ENCODE measurements at regions not wholly inside any gene's neighbourhood (a gene's known extent, or its start where the extent isn't known, plus 50 kb on each side); places are given as distances from the start of the nearest gene placed in this dataset.

GRCh38 chr2:118167026-118167425 lies 78.8 kb downstream of the INSIG2 start:
- H3K27me3 ChIP-seq (replicated peaks; ENCODE audit: control insufficient read depth, insufficient read depth, low read length): no peaks in the 10 kb centered on the region; the same call in 1 of the 2 replicates
- H3K4me3 ChIP-seq (replicated peaks; ENCODE audit: low read depth, low read length): no peak overlapping the region
- no peak for DNase-seq (ENCODE audit: extremely low read depth, insufficient read length)
- H3K36me3 ChIP-seq (ENCODE audit: control insufficient read depth, insufficient read depth, low read length): no peaks in the 10 kb centered on the region
- TF ChIP-seq, protein P1, sequence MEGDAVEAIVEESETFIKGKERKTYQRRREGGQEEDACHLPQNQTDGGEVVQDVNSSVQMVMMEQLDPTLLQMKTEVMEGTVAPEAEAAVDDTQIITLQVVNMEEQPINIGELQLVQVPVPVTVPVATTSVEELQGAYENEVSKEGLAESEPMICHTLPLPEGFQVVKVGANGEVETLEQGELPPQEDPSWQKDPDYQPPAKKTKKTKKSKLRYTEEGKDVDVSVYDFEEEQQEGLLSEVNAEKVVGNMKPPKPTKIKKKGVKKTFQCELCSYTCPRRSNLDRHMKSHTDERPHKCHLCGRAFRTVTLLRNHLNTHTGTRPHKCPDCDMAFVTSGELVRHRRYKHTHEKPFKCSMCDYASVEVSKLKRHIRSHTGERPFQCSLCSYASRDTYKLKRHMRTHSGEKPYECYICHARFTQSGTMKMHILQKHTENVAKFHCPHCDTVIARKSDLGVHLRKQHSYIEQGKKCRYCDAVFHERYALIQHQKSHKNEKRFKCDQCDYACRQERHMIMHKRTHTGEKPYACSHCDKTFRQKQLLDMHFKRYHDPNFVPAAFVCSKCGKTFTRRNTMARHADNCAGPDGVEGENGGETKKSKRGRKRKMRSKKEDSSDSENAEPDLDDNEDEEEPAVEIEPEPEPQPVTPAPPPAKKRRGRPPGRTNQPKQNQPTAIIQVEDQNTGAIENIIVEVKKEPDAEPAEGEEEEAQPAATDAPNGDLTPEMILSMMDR (IDR thresholded peaks at IDR 0.05; ENCODE audit: insufficient read depth, low read length, poor library complexity, severe bottlenecking): no peak

DNA sequence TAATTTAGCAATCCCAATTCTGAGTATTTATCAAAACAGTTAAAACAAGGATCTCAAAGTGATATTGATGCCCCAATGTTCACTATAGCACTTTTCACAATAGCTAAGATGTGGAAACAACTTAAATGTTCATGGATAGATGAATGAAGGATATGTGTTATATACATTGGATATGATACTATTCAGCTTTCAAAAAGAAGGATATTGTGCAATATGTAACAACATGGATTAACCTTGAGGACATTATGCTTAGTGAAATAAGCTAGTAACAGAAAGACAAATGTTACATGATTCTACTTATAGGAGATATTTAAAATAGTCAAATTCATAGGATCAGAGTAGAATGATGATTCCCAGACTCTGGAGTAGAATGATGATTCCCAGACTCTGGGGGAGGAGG lies 78.0 kb downstream of the INSIG2 start:
- TF ChIP-seq, protein P1 (IDR thresholded peaks at IDR 0.05; ENCODE audit: insufficient read depth, low read length, poor library complexity, severe bottlenecking): no peak
- DNase-seq (ENCODE audit: extremely low read depth, insufficient read length): no peak

DNA sequence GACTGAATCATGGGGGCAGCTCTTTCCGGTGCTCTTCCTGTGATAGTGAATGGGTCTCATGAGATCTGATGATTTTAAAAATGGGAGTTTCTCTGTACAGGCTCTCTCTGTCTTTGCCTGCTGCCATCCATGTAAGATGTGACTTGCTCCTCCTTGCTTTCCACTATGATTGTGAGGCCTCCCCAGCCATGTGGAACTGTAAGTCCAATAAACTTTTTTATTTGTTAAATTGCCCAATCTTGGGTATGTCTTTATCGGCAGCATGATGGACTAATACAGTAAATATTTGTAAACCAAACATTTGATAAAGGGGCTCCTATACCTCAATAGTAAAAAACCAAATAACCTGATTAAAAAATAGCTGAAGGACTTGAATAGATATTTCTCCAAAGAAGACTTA lies 77.3 kb downstream of the INSIG2 start:
- no peak for DNase-seq (ENCODE audit: extremely low read depth, insufficient read length)
- TF ChIP-seq, protein P1 (IDR thresholded peaks at IDR 0.05; ENCODE audit: insufficient read depth, low read length, poor library complexity, severe bottlenecking): no peak
- no peaks in the 10 kb centered on the region for H3K27me3 ChIP-seq (replicated peaks; ENCODE audit: control insufficient read depth, insufficient read depth, low read length)
- H3K36me3 ChIP-seq (ENCODE audit: control insufficient read depth, insufficient read depth, low read length): no peaks in the 10 kb centered on the region
- no peak overlapping the region for H3K4me3 ChIP-seq (replicated peaks; ENCODE audit: low read depth, low read length)

More for the DNA sequence above, 78.0 kb downstream of the INSIG2 start:
- no peaks in the 10 kb centered on the region for H3K27me3 ChIP-seq (replicated peaks; ENCODE audit: control insufficient read depth, insufficient read depth, low read length)
- H3K4me3 ChIP-seq (replicated peaks; ENCODE audit: low read depth, low read length): no peak overlapping the region
- H3K36me3 ChIP-seq (ENCODE audit: control insufficient read depth, insufficient read depth, low read length): no peaks in the 10 kb centered on the region
